GM18907 (cell line): ENCODE measurements at regions not wholly inside any gene's neighbourhood (a gene's known extent, or its start where the extent isn't known, plus 50 kb on each side); places are given as distances from the start of the nearest gene placed in this dataset.
A peak's percentile ranks its signal among the peaks of the same experiment; 100 is the strongest.
"Not testable (repeated sequence)": the region's sequence is repeated elsewhere in the genome, so short reads cannot be mapped to it uniquely, and the experiment has no call there.

Experiments used
- ATAC-seq: cut with Tn5 transposase; IDR thresholded peaks from one replicate; pipeline ENCODE4 v1.9.1; 2021; ENCODE audit warnings: mild to moderate bottlenecking, moderate library complexity; ENCODE audit not compliant: unreplicated experiment

DNA sequence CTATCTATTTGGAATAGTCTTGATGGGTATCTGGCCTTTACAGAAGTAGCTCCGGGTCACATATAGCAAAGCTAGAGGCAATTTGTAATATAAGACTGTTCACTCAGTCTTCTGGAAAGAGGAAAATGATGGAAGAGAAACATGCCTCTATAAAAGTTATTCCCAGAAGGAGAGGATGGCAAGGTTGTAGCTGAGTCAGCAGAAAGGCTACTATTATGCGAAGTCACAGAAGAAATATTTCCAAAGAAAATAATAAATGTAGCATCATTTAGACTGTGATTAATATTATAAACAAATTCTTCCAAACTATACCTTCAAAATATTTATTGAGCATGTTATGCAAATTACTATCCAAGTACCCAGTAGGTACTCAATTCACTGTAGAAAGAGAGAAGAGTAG lies 1027.7 kb upstream of the TMEFF2 start:
- ATAC-seq = no peak

DNA sequence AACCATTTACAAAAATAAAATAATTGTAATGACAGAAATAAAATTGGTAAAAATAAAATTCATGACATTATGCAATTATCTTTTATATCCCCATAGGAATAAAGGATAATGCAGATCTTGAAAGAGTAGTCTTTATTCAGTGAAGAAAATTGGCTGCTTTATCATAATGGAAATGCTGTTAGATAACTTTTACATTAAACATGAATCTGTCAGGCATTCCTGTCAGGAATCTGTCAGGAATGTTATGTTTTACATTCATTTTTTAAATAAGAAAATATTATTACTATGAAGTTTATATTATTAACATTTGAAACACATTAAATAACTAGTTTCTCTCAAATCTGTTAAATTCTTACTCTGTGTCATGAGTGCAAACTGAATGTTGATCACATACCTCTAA lies 1024.7 kb upstream of the TMEFF2 start:
- no peak for ATAC-seq

DNA sequence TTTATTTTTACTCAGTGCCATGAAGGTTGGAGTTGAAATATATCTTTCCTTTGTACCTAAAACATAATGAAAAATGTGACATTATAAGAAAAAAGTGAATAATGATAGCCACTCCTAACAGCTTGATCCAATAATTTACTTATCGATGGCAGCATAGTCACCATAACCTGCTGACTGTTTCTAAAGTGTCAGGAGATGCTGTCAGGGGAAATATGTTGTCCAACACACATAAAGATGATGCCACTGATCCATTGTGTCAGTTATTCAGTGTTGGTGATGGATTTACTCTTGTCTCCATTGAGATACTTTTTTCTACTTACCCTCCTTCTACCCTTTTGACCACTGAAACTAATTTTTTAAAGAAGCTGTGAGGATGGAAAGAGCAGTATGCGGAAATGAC lies 1006.9 kb upstream of the TMEFF2 start:
- ATAC-seq = no peak

DNA sequence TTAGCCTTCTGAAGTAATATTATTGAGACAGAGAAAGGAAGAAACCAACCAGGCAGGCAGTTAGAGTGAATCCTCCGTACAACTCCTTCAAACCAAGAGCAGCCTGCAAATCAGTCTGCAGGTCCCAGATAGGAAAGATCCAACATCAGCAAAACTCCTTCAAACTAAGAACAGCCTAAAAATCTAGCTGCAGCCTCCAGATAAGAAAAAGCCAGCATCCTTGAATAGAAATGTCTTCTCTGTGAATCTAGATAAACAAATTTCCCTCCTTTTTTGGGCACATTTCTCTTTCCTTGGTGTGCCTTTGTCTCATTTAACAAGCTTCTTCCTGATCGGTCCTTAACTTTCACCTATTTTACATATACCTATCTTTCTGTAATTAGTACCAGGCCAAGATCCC lies 1004.6 kb upstream of the TMEFF2 start:
- no peak for ATAC-seq

DNA sequence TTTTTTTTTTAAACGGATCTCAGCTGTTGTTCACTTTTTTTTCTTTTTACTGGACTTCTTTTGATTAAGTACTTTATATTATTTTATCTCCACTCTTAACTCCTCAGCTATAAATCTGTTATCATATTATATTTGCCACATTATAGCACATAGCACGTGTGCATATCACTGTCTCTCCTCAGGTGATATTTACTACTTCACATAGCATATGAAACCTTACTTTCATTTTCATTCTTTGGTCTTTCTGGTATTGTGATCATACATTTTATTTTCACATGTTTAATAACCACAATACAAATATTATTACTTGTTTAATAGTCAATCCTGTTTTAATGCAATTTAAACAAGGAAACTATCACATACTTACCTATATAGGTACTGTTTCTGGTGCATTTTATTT lies 993.1 kb upstream of the TMEFF2 start:
- ATAC-seq = peak; percentile 70

DNA sequence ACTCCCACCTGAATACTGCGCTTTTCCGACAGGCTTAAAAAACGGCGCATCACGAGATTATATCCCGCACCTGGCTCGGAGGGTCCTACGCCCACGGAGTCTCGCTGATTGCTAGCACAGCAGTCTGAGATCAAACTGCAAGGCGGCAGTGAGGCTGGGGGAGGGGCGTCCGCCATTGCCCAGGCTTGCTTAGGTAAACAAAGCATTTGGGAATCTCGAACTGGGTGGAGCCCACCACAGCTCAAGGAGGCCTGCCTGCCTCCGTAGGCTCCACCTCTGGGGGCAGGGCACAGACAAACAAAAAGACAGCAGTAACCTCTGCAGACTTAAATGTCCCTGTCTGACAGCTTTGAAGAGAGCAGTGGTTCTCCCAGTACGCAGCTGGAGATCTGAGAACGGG lies 976.2 kb upstream of the TMEFF2 start:
- ATAC-seq = not testable (repeated sequence)

DNA sequence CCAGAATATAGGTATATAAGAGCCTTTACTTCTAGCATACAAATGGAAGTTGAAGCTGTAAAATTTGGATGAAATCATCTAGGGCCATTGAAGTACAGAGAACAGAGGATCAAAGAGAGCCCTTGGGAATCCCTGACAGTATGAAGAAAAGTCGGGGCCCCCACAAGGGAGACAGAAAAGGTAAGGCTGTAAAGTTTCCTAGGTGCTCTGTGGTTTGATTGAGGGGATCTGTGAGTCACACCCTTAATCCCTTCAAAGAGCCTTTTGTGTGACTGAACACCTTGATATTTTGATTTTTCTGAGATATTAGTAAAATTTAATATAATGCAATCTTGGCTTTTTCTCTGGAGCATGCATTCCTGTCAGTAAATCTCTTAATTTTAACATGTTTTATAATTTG lies 961.7 kb upstream of the TMEFF2 start:
- ATAC-seq = no peak

DNA sequence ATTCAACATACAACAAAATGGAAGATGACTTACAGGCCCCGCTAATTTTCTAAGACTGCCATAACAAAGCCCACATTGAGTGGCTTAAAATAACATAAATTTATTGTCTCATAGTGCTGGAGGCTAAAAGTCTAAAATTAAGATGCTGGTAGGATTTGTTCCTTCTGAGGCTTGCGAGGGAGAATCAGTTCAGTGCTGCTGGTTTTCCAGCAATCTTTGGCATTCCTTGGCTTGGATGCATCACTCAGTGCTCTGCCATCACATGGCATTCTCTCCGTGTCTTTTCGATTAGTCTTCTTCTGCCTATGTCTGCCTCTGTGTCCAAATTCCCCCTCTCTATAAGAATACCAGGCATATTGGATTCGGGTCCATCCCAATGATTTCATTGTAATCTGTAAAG lies 959.3 kb upstream of the TMEFF2 start:
- ATAC-seq = no peak

DNA sequence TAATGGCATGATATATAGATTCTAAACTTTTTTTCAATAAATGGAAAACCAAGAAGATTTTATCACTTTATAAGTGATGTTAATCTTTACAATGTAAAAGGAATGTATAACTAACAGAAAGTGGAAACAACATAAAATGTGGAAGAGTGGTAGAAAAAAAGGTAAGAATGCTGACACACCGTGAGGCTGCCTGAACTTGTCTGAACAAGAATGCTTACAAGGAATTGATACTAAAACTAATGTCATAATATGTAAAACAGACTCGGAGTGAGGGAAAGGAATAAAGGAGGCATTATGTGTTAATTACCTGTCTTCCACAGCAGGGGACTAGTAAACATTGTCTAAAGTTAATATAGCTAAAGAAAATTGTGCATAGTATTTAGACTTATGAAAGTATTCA lies 958.8 kb upstream of the TMEFF2 start:
- ATAC-seq = no peak

DNA sequence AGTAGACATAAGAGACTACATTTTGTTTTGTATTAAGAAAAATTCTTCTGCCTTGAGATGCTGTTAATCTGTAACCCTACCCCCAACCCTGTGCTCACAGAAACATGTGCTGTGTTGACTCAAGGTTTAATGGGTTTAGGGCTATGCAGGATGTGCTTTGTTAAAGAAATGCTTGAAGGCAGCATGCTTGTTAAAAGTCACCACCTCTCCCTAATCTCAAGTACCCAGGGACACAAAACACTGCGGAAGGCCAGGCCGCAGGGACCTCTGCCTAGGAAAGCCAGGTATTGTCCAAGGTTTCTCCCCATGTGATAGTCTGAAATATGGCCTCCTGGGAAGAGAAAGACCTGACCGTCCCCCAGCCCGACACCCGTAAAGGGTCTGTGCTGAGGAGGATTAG lies 947.7 kb upstream of the TMEFF2 start:
- ATAC-seq = not testable (repeated sequence)

DNA sequence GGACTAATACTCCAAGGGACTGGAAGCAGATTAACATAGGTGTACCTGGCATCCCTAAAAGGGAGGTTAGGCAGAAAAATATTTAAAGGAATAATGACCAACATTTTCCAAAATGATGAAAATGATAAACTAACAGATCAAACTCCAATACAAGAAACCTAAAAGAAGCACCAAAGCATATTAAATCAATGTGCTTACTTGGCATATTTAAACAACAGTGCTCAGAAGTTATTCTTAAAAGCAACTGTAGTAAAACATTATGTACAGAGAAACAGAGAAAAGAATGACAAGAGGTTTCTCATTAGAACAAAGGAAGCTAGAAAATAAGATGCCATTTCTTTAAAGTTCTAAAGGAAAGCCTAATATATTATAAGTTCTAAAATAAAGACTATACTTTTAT lies 947.3 kb upstream of the TMEFF2 start:
- ATAC-seq = no peak

DNA sequence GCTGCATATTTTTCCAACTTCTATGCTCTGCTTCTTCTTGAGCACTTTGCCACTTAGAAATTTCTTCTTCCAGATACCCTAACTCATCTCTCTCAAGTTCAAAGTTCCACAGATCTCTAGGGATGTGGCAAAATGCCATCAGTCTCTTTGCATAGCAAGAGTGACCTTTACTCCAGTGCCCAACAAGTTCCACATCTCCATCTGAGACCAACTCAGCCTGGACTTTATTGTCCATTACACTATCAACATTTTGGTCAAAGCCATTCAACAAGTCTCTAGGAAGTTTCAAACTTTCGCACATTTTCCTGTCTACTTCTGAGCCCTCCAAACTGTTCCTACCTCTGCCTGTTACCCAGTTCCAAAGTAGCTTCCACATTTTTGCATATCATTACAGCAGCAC lies 946.2 kb upstream of the TMEFF2 start:
- ATAC-seq = not testable (repeated sequence)

DNA sequence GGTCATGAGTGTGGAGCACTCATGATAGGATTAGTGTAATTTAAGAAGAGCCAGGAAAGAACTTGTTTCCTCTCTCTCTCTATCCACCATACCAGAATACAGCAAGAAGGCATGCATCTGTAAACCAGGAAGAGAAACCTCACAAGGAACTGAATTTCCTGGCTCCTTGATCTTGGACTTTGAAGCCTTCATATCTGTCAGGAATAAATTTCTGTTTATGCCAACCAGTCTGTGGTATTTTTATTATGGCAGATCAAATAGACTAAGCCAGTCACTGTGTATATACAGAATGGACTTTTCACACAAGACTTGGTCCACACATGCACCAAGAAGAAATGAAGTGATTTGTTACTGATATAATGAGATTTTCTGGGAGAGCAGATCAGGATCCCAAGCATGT lies 930.1 kb upstream of the TMEFF2 start:
- no peak for ATAC-seq

DNA sequence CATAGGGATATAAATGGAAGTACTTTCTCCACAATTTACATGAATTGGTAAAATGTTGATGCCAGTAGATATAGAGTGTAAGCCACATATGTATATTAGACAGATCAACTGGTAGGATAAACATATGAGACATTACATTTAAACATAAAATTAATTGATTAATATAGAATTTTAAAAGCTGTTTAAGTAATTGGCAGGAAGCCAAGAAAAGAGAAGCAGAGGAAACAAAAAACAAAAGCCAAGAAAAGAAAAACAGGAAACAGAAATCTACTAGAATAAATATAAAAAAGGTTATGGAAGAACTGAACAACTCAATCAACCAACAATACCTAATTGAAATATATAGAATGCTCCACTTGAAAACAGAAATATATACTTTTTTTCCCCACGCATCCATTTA lies 920.1 kb upstream of the TMEFF2 start:
- no peak for ATAC-seq

DNA sequence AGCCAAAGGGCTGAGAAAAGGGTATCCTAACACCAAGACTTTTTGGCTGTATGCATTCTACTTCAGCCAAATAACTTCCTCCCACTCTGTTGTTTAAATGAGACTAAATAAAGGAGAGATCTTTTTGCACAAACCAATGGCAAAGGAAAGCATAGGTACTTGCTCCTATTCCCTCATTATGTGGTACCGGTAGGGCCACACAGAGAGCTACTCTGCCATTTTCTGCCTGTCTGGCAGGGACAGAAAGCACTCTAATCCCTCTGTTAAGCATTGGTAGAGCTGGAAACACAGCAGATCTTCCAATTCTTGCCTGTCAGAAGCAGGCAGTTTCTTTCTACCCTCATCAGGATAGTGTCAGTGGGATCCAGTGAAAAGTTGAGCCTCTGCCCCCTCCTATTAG lies 918.3 kb upstream of the TMEFF2 start:
- ATAC-seq = no peak

DNA sequence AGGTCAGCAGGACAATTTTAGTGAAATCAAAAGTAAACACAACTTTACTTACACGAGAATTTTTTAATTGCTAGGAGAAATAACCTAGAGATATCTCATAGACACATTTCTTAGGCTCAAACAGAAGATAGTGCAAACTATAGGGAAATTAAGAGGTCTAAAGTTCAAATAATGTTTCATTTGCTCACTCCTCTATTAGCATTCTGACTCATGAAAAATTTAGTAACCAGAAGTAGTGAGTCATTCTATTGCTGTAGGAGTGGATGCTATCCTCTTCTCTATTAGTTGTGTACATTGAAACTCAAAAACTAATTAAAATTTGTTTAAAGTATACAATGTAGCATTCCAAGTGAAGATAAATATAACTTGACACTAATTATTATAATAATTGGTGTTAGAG lies 908.3 kb upstream of the TMEFF2 start:
- ATAC-seq = no peak

DNA sequence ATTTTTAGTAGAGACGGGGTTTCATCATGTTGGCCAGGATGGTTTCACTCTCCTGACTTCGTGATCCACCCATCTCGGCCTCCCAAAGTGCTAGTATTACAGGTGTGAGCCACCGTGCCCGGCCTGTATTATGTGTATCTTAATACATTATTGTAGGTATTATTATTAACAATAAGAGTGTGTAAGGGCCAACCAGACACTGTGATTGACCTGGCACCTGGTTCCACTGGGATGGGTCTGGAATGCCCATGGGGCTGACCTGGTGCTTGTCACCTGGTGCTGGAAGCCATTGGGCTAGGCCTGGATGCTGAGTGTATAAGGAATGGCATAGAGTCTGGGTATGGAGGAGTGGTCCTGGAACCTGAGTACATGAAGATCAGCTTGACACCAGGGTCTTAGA lies 906.9 kb upstream of the TMEFF2 start:
- no peak for ATAC-seq

DNA sequence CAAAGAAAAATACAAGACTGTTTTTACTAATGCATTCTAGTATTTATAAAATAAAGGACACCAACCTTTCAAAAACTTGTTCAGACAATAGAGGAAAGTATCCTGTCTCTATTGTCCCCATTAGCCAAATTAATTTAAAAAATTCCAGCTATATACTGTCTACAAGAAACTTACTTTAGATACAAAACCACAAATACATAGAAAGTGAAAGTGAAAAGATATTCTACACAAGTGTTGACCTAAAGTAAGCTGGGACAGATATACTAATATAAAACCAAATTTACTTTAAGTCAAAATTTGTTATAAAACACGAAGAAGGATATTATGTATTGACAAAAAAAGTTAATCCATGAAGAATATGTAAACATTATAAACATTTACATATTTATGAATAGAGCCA lies 893.3 kb upstream of the TMEFF2 start:
- no peak for ATAC-seq

DNA sequence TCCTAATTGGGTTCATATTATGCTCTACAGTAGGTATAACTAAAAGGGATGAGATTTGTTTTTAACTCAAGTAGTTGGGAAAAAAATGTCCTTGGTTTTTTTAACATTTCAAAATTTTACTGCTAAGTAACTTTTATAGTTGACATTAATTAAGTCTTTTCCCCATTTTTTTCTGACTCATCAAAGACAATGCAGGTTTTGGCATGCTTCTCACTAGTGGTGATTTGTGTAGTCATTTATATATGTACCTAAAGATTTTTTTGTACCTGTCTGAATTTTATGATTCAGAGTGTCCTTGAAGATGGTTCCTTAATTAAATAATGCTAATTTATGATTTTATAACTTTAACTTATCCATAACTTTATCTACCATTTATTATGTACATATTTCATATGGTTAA lies 882.3 kb upstream of the TMEFF2 start:
- ATAC-seq = no peak

DNA sequence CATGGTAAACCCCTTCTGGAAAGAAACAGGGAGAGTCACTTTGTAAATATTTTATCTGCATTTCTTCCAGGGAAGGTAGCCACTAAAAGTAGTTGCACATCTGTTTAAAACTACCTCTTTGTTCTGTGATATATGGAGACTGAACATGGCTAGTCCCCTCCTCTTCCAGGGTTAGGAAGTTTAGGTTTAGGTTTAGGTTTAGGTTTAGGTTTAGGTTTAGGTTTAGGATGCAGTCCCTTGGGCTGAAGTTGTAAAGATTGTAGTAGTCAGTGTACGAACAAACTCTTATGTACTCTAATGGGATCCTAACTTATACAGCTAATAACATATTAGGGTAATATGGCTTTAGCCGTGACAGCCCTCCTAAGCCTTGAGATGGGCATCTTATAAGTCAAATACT lies 880.2 kb upstream of the TMEFF2 start:
- no peak for ATAC-seq

DNA sequence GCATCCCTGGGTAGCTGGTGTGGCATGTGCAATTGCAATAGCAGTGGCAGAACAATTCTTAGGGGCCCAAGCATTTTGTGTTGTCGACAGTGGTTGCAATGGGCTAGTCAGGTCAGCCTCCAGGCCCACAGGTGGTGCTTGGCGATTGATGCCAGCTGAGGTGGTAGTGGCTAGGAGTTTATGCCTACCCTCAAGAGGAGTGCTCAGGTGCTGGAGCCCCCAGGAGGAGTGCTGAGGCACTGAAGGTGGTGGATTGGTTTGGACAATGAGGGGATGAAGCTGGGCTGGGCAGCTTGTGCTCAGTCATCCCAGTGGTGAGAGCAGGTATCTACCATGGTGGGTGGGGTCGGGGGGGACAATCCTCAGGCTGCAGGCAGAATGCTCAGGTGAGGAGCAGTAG lies 877.9 kb upstream of the TMEFF2 start:
- ATAC-seq = no peak

DNA sequence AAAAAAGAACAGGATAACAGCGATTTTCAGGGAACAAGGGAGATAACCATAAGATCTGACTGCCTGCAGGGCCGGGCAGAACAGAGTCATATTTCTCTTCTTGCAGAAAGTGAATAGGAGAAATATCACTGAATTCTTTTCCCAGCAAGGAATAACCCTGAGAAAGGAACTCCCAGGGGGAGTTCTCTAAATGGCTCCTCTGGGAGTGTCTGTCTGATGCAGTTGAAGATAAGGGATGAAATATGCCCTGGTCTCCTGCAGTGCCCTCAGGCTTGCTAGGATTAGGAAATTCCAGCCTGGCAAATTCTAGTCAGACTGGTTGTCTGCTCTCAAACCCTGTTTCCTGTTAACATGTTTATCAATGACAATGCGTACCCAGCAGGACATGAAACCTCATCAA lies 830.8 kb upstream of the TMEFF2 start:
- not testable (repeated sequence) for ATAC-seq

DNA sequence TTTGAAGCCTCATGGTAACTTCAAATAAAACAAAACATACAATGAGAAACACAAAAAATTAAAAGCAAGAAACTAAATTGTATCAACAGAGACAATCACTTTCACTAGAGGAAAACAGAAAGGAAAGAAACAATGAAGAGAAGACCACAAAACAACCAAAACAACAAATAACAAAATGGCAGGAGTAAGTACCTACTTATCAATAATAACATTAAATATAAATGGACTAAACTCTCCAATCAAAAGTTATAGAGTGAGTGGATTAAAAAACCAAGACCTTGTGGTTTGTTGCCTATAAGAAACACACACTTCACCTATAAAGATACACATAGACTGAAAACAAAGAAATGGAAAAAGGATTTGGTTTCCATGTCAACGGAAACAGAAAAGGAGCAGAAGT lies 830.1 kb upstream of the TMEFF2 start:
- ATAC-seq = no peak

DNA sequence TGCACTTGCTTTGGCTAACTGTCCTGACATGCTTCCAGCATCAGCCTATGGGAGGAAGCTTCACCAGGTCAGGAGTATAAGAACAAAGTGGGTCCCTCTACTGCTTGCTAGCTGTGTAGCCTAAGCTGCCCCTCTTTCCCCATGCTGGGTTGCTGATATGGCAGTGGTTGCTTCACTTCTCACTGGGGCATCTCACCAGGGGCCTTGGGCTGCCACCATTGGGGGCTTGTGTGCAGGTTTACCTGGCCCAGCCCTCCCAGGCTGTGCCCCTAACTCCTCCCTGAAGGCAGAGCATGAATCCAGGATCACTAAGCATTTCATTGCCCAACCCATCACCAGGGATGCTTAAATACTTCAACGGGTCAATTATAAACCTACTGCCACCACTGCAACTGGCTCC lies 817.1 kb upstream of the TMEFF2 start:
- no peak for ATAC-seq
